WTC11 (cell line): ENCODE measurements at regions not wholly inside any gene's neighbourhood (a gene's known extent, or its start where the extent isn't known, plus 50 kb on each side); places are given as distances from the start of the nearest gene placed in this dataset.

ENCODE experiments used
- CREM ChIP-seq: sonication (generic); formaldehyde crosslinking; IDR thresholded peaks from 2 replicates; pipeline ENCODE4 v1.8.1; 2022; ENCODE audit warnings: mild to moderate bottlenecking, missing genetic modification reagents, moderate library complexity
- CTCF ChIP-seq: fragments of 200-600 bp; IDR thresholded peaks from 2 replicates; pipeline ENCODE4 v1.8.0; 2022; ENCODE audit warnings: antibody characterized with exemption
- E2F5 ChIP-seq: sonication (generic); formaldehyde crosslinking; IDR thresholded peaks from 2 replicates; pipeline ENCODE4 v1.8.1; 2022; ENCODE audit warnings: mild to moderate bottlenecking, moderate library complexity, missing genetic modification reagents
- JUN ChIP-seq: sonication (generic); formaldehyde crosslinking; IDR thresholded peaks from 2 replicates; pipeline ENCODE4 v1.8.0; 2023; ENCODE audit warnings: mild to moderate bottlenecking, missing genetic modification reagents
- MXD4 ChIP-seq: fragments of 250-450 bp; sonication (Bioruptor Pico); IDR thresholded peaks from 2 replicates; pipeline ENCODE4 v1.8.0; 2021; ENCODE audit warnings: mild to moderate bottlenecking, moderate library complexity, borderline replicate concordance
- ZNF317 ChIP-seq: sonication (generic); formaldehyde crosslinking; IDR thresholded peaks from 2 replicates; pipeline ENCODE4 v1.8.1; 2023; ENCODE audit warnings: low read depth, mild to moderate bottlenecking, moderate library complexity, missing genetic modification reagents, borderline replicate concordance

GRCh38 chr1:79430437-79430836 is 423.9 kb upstream of the ADGRL4 start:
- TF ChIP-seq CTCF: no peak
- TF ChIP-seq ZNF317 (CRISPR knock-in tag): no peak
- TF ChIP-seq E2F5 (CRISPR knock-in tag): no peak
- no peak for TF ChIP-seq JUN (CRISPR knock-in tag)
- TF ChIP-seq MXD4 (CRISPR knock-in tag): no peak
- TF ChIP-seq CREM (CRISPR knock-in tag): no peak
